Neuron (in vitro differentiated cells): ENCODE measurements at regions not wholly inside any gene's neighbourhood (a gene's known extent, or its start where the extent isn't known, plus 50 kb on each side); places are given as distances from the start of the nearest gene placed in this dataset.

Experiments used
- H2AFZ ChIP-seq: one replicate; pipeline ENCODE4 v1.6.1; 2013; ENCODE audit warnings: low read depth, mild to moderate bottlenecking, inconsistent platforms, low read length, moderate library complexity
- H3K27me3 ChIP-seq: one replicate; pipeline ENCODE4 v1.6.1; 2013; ENCODE audit warnings: low read length; ENCODE audit not compliant: insufficient read depth
- H3K36me3 ChIP-seq: one replicate; pipeline ENCODE4 v1.6.1; 2013; ENCODE audit warnings: low read length; ENCODE audit not compliant: insufficient read depth
- H3K4me1 ChIP-seq: one replicate; pipeline ENCODE4 v1.6.1; 2013; ENCODE audit warnings: low read length; ENCODE audit not compliant: insufficient read depth
- H3K4me3 ChIP-seq: 2 replicates; pipeline ENCODE4 v1.5.1; 2013; ENCODE audit warnings: mild to moderate bottlenecking, low read length, moderate library complexity
- H3K9me3 ChIP-seq: one replicate; pipeline ENCODE4 v1.6.1; 2013; ENCODE audit warnings: low read length

GRCh38 chr7:54810401-54810800, 51.4 kb upstream of the SEC61G start:
- H3K4me1 ChIP-seq: no peaks in the 10 kb centered on the region
- no peaks in the 10 kb centered on the region for H3K27me3 ChIP-seq
- H2AFZ ChIP-seq: no peak overlapping the region
- H3K9me3 ChIP-seq: no peaks in the 10 kb centered on the region
- no peaks in the 10 kb centered on the region for H3K36me3 ChIP-seq
- no peak overlapping the region for H3K4me3 ChIP-seq

GRCh38 chr7:54811041-54811845, 52.2 kb upstream of the SEC61G start:
- Histone ChIP-seq H3K36me3 (no peaks in the 10 kb centered on the region), H2AFZ (no peak overlapping the region), H3K4me1 (no peaks in the 10 kb centered on the region), H3K27me3 (no peaks in the 10 kb centered on the region), H3K9me3 (no peaks in the 10 kb centered on the region), H3K4me3 (no peak overlapping the region)

- no peak overlapping the region for H3K4me3 ChIP-seq
- no peak overlapping the region for H2AFZ ChIP-seq
- H3K36me3 ChIP-seq: no peaks in the 10 kb centered on the region
- H3K4me1 ChIP-seq: no peaks in the 10 kb centered on the region
- H3K9me3 ChIP-seq: no peaks in the 10 kb centered on the region
- H3K27me3 ChIP-seq: no peaks in the 10 kb centered on the region
Measured at GRCh38 chr7:54811846-54812254, 52.8 kb upstream of the SEC61G start.

- H3K9me3 ChIP-seq: no peaks in the 10 kb centered on the region
- H3K36me3 ChIP-seq: no peaks in the 10 kb centered on the region
- no peak overlapping the region for H2AFZ ChIP-seq
- no peaks in the 10 kb centered on the region for H3K27me3 ChIP-seq
- H3K4me3 ChIP-seq: no peak overlapping the region
- no peaks in the 10 kb centered on the region for H3K4me1 ChIP-seq
Measured at GRCh38 chr7:54812756-54813322, 53.8 kb upstream of the SEC61G start.

GRCh38 chr7:54813398-54813797, 54.4 kb upstream of the SEC61G start:
- no peak overlapping the region for H2AFZ ChIP-seq
- H3K27me3 ChIP-seq: no peaks in the 10 kb centered on the region
- no peak overlapping the region for H3K4me3 ChIP-seq
- H3K36me3 ChIP-seq: no peaks in the 10 kb centered on the region
- H3K4me1 ChIP-seq: no peaks in the 10 kb centered on the region
- no peaks in the 10 kb centered on the region for H3K9me3 ChIP-seq

GRCh38 chr7:54814401-54814800, 55.4 kb upstream of the SEC61G start:
- H3K4me3 ChIP-seq: no peak overlapping the region
- H3K27me3 ChIP-seq: no peaks in the 10 kb centered on the region
- no peaks in the 10 kb centered on the region for H3K36me3 ChIP-seq
- no peaks in the 10 kb centered on the region for H3K4me1 ChIP-seq
- no peaks in the 10 kb centered on the region for H3K9me3 ChIP-seq
- H2AFZ ChIP-seq: no peak overlapping the region

- no peaks in the 10 kb centered on the region for H3K4me1 ChIP-seq
- no peak overlapping the region for H3K4me3 ChIP-seq
- H3K36me3 ChIP-seq: no peaks in the 10 kb centered on the region
- no peaks in the 10 kb centered on the region for H3K27me3 ChIP-seq
- no peaks in the 10 kb centered on the region for H3K9me3 ChIP-seq
- H2AFZ ChIP-seq: no peak overlapping the region
Measured at GRCh38 chr7:54817152-54817551, 58.1 kb upstream of the SEC61G start.

GRCh38 chr7:54823776-54824175, 64.8 kb upstream of the SEC61G start:
- Histone ChIP-seq H2AFZ (no peak overlapping the region), H3K9me3 (no peaks in the 10 kb centered on the region), H3K36me3 (no peaks in the 10 kb centered on the region), H3K4me3 (no peak overlapping the region), H3K4me1 (no peaks in the 10 kb centered on the region), H3K27me3 (no peaks in the 10 kb centered on the region)

- no peaks in the 10 kb centered on the region for H3K36me3 ChIP-seq
- no peaks in the 10 kb centered on the region for H3K4me1 ChIP-seq
- H2AFZ ChIP-seq: no peak overlapping the region
- no peak overlapping the region for H3K4me3 ChIP-seq
- H3K9me3 ChIP-seq: no peaks in the 10 kb centered on the region
- no peaks in the 10 kb centered on the region for H3K27me3 ChIP-seq
Measured at GRCh38 chr7:54824655-54825054, 65.6 kb upstream of the SEC61G start.

GRCh38 chr7:54825368-54825767, 66.4 kb upstream of the SEC61G start:
- no peak overlapping the region for H2AFZ ChIP-seq
- no peaks in the 10 kb centered on the region for H3K9me3 ChIP-seq
- H3K4me1 ChIP-seq: no peaks in the 10 kb centered on the region
- H3K27me3 ChIP-seq: no peaks in the 10 kb centered on the region
- no peak overlapping the region for H3K4me3 ChIP-seq
- no peaks in the 10 kb centered on the region for H3K36me3 ChIP-seq

GRCh38 chr7:54827734-54828133, 68.7 kb upstream of the SEC61G start:
- Histone ChIP-seq H3K27me3 (no peaks in the 10 kb centered on the region), H3K4me1 (no peaks in the 10 kb centered on the region), H3K9me3 (no peaks in the 10 kb centered on the region), H3K36me3 (no peaks in the 10 kb centered on the region), H2AFZ (no peak overlapping the region), H3K4me3 (no peak overlapping the region)

GRCh38 chr7:54831046-54831643, 72.1 kb upstream of the SEC61G start:
- H3K4me1 ChIP-seq: no peaks in the 10 kb centered on the region
- no peaks in the 10 kb centered on the region for H3K9me3 ChIP-seq
- no peak overlapping the region for H3K4me3 ChIP-seq
- H2AFZ ChIP-seq: no peak overlapping the region
- no peaks in the 10 kb centered on the region for H3K27me3 ChIP-seq
- H3K36me3 ChIP-seq: no peaks in the 10 kb centered on the region

GRCh38 chr7:54831644-54832095, 72.7 kb upstream of the SEC61G start:
- no peaks in the 10 kb centered on the region for H3K4me1 ChIP-seq
- H3K9me3 ChIP-seq: no peaks in the 10 kb centered on the region
- no peaks in the 10 kb centered on the region for H3K27me3 ChIP-seq
- no peak overlapping the region for H2AFZ ChIP-seq
- no peaks in the 10 kb centered on the region for H3K36me3 ChIP-seq
- no peak overlapping the region for H3K4me3 ChIP-seq
